PC-9 (cell line): ENCODE measurements at regions not wholly inside any gene's neighbourhood (a gene's known extent, or its start where the extent isn't known, plus 50 kb on each side); places are given as distances from the start of the nearest gene placed in this dataset.

Source experiments
- BruUV-seq: library from RNA; stranded (reverse); fragments of 400-500 nt; replicated peaks from 2 replicates; lab custom pipeline; 2021; lab: Mats Ljungman, UMichigan
- CTCF ChIA-PET: fragments of 300-600 bp; sonication (Branson Sonifier 250); formaldehyde crosslinking; loops from one replicate; lab custom pipeline; 2022; ENCODE audit warnings: antibody characterized with exemption; lab: Charles Lee
- POLR2A ChIA-PET: fragments of 300-600 bp; sonication (Branson Sonifier 250); formaldehyde crosslinking; loops from one replicate; lab custom pipeline; 2022; ENCODE audit warnings: antibody characterized with exemption; ENCODE audit not compliant: unreplicated experiment; lab: Charles Lee
- DNase-seq, 2 experiments: peaks; one replicate each; pipeline versions ENCODE4 v3.0.0 to v3.0.0-alpha.2; 2015 to 2022; ENCODE audit warnings: mixed read lengths in 1 of 2
- H2AFZ ChIP-seq: fragments of 200-600 bp; sonication (generic); 2 replicates; pipeline ENCODE4 v1.8.1; 2017; ENCODE audit warnings: antibody characterized with exemption
- H3F3A ChIP-seq: fragments of 200-600 bp; sonication (generic); 2 replicates; pipeline ENCODE4 v1.8.1; 2017; ENCODE audit warnings: antibody characterized with exemption, mild to moderate bottlenecking, low read depth; ENCODE audit not compliant: insufficient read depth
- H3K27ac ChIP-seq: fragments of 200-600 bp; sonication (generic); 2 replicates; pipeline ENCODE4 v1.6.1; 2016; ENCODE audit warnings: mixed run types
- H3K27me3 ChIP-seq: fragments of 200-600 bp; sonication (generic); 2 replicates; pipeline ENCODE4 v1.6.1; 2016; ENCODE audit warnings: low read depth, mixed run types; ENCODE audit not compliant: insufficient read depth
- H3K36me3 ChIP-seq: fragments of 200-600 bp; sonication (generic); 2 replicates; pipeline ENCODE4 v1.6.1; 2016; ENCODE audit warnings: low read depth, mixed run types
- H3K4me1 ChIP-seq: fragments of 200-600 bp; sonication (generic); replicated peaks from 2 replicates; pipeline ENCODE4 v1.6.1; 2016; ENCODE audit warnings: mixed run types; ENCODE audit not compliant: insufficient read depth
- H3K4me2 ChIP-seq: fragments of 200-600 bp; sonication (generic); 2 replicates; pipeline ENCODE4 v1.6.1; 2017; ENCODE audit warnings: mixed run types
- H3K4me3 ChIP-seq: fragments of 200-600 bp; sonication (generic); 2 replicates; pipeline ENCODE4 v1.6.1; 2016; ENCODE audit warnings: mixed run types
- H3K79me2 ChIP-seq: fragments of 200-600 bp; sonication (generic); 2 replicates; pipeline ENCODE4 v1.6.1; 2017; ENCODE audit warnings: low read depth, mixed run types
- H3K9me2 ChIP-seq: fragments of 200-600 bp; sonication (generic); 2 replicates; pipeline ENCODE4 v1.8.1; 2017; ENCODE audit warnings: mild to moderate bottlenecking; ENCODE audit not compliant: insufficient read depth
- H3K9me3 ChIP-seq: fragments of 200-600 bp; sonication (generic); 2 replicates; pipeline ENCODE4 v1.8.1; 2016; ENCODE audit warnings: low read depth; ENCODE audit not compliant: insufficient read depth
- H4K20me1 ChIP-seq: fragments of 200-600 bp; sonication (generic); 2 replicates; pipeline ENCODE4 v1.8.1; 2017; ENCODE audit not compliant: insufficient read depth
- CTCF ChIP-seq: fragments of 200-600 bp; sonication (generic); conservative IDR thresholded peaks from 2 replicates; pipeline ENCODE4 v1.6.1; 2017; ENCODE audit warnings: mixed run types, antibody characterized with exemption, mild to moderate bottlenecking, moderate library complexity
- EZH2 ChIP-seq: fragments of 200-600 bp; sonication (generic); IDR thresholded peaks from 2 replicates; pipeline ENCODE4 v1.8.0; 2017; ENCODE audit warnings: antibody characterized with exemption, low read depth
- intact Hi-C: fragments of 100-400 bp; cut with micrococcal nuclease; formaldehyde crosslinking; loops from one replicate; pipeline ENCODE4 v1.10.0; 2022; ENCODE audit not compliant: unreplicated experiment

GRCh38 chr22:49433717-49434611, 393.7 kb downstream of the BRD1 start:
- H3K36me3 ChIP-seq, result no peaks in the 10 kb centered on the region
- no peak overlapping the region for H2AFZ ChIP-seq
- BruUV-seq, result no TSS peak
- H4K20me1 ChIP-seq, result peaks cover 4% of the 10 kb centered on the region; the same call in 1 of the 2 replicates
- H3K4me3 ChIP-seq, result no peak overlapping the region
- H3K27me3 ChIP-seq, result peaks cover 95% of the 10 kb centered on the region
- H3K4me2 ChIP-seq, result no peak overlapping the region
- no peak overlapping the region for H3K27ac ChIP-seq
- POLR2A ChIA-PET, result no interaction called here
- no peaks in the 10 kb centered on the region for H3K79me2 ChIP-seq
- intact Hi-C loops, result loop anchor here (5.0 kb wide), 2 partner anchors 168 to 193 kb away; no protein-coding TSS in a partner anchor
- no peaks in the 10 kb centered on the region for H3K4me1 ChIP-seq
- no peaks in the 10 kb centered on the region for H3K9me2 ChIP-seq
- CTCF ChIA-PET, result interaction anchor here (1.2 kb wide), 1 partner anchor 68 kb away, joined by 3 read pairs; no protein-coding TSS in a partner anchor
- TF ChIP-seq CTCF (peak; percentile 75), EZH2 (peak; percentile 90)
- DNase-seq, result peak in 1 of 2 experiments; percentile 39
- H3F3A ChIP-seq, result no peaks in the 10 kb centered on the region
- H3K9me3 ChIP-seq, result no peaks in the 10 kb centered on the region

GRCh38 chr22:49432897-49433443, 394.7 kb downstream of the BRD1 start:
- peaks cover 95% of the 10 kb centered on the region for H3K27me3 ChIP-seq
- no peaks in the 10 kb centered on the region for H3K9me2 ChIP-seq
- H3F3A ChIP-seq, result no peaks in the 10 kb centered on the region
- H3K36me3 ChIP-seq, result no peaks in the 10 kb centered on the region
- no peaks in the 10 kb centered on the region for H3K9me3 ChIP-seq
- H3K27ac ChIP-seq, result no peak overlapping the region
- POLR2A ChIA-PET, result no interaction called here
- CTCF ChIA-PET, result no interaction called here
- BruUV-seq, result no TSS peak
- TF ChIP-seq EZH2, result no peak
- TF ChIP-seq CTCF, result no peak
- H3K4me1 ChIP-seq, result no peaks in the 10 kb centered on the region
- peaks cover 4% of the 10 kb centered on the region; the same call in 1 of the 2 replicates for H4K20me1 ChIP-seq
- no peak for DNase-seq
- intact Hi-C loops, result loop anchor here (5.0 kb wide), 2 partner anchors 169 to 194 kb away; no protein-coding TSS in a partner anchor
- H3K79me2 ChIP-seq, result no peaks in the 10 kb centered on the region
- no peak overlapping the region for H3K4me2 ChIP-seq
- no peak overlapping the region for H3K4me3 ChIP-seq
- H2AFZ ChIP-seq, result no peak overlapping the region

GRCh38 chr22:49432211-49432896, 395.3 kb downstream of the BRD1 start:
- no peak overlapping the region for H3K27ac ChIP-seq
- H3K4me2 ChIP-seq, result no peak overlapping the region
- peaks cover 4% of the 10 kb centered on the region; the same call in 1 of the 2 replicates for H4K20me1 ChIP-seq
- no TSS peak for BruUV-seq
- no peaks in the 10 kb centered on the region for H3K9me2 ChIP-seq
- no peak for DNase-seq
- POLR2A ChIA-PET, result no interaction called here
- no peaks in the 10 kb centered on the region for H3K4me1 ChIP-seq
- no peaks in the 10 kb centered on the region for H3F3A ChIP-seq
- H3K4me3 ChIP-seq, result no peak overlapping the region
- H3K9me3 ChIP-seq, result no peaks in the 10 kb centered on the region
- no peak overlapping the region for H2AFZ ChIP-seq
- peaks cover 95% of the 10 kb centered on the region for H3K27me3 ChIP-seq
- H3K36me3 ChIP-seq, result no peaks in the 10 kb centered on the region
- TF ChIP-seq CTCF (no peak), EZH2 (no peak)
- intact Hi-C loops, result loop anchor here (5.0 kb wide), 2 partner anchors 170 to 195 kb away; no protein-coding TSS in a partner anchor
- no peaks in the 10 kb centered on the region for H3K79me2 ChIP-seq
- CTCF ChIA-PET, result interaction anchor here (0.7 kb wide), 1 partner anchor 201 kb away, joined by 6 read pairs; no protein-coding TSS in a partner anchor
